Transverse colon (tissue), 4 donors: ENCODE measurements at regions not wholly inside any gene's neighbourhood (a gene's known extent, or its start where the extent isn't known, plus 50 kb on each side); places are given as distances from the start of the nearest gene placed in this dataset.

ENCODE experiments used
- DNase-seq: peaks from one replicate; pipeline ENCODE4 v3.0.0-alpha.2; 2019
- H3K27ac ChIP-seq, 4 donors: fragments of 200-600 bp; sonication (generic); 2 replicates each; pipeline ENCODE4 v1.5.1; 2016 to 2018; ENCODE audit warnings: inconsistent platforms in 4 of 4
- H3K27me3 ChIP-seq: fragments of 200-600 bp; sonication (generic); 2 replicates; pipeline ENCODE4 v1.5.1; 2017; ENCODE audit warnings: inconsistent platforms
- H3K36me3 ChIP-seq, 4 donors: fragments of 200-600 bp; sonication (generic); 2 replicates each; pipeline ENCODE4 v1.5.1; 2017 to 2019; ENCODE audit warnings: inconsistent platforms in 4 of 4
- H3K4me1 ChIP-seq, 4 donors: fragments of 200-600 bp; sonication (generic); 2 replicates each; pipeline ENCODE4 v1.5.1; 2017 to 2020; ENCODE audit warnings: inconsistent platforms in 4 of 4
- H3K4me3 ChIP-seq, 4 donors: fragments of 200-600 bp; sonication (generic); 1 replicate in 1 of 4; 2 replicates in 3 of 4; pipeline versions ENCODE4 v1.5.1 to v1.6.1; 2017 to 2019; ENCODE audit warnings: inconsistent platforms in 4 of 4
- H3K9me3 ChIP-seq, 2 donors: fragments of 200-600 bp; sonication (generic); 2 replicates each; pipeline ENCODE4 v1.5.1; 2017 to 2019; ENCODE audit warnings: inconsistent platforms in 2 of 2
- CTCF ChIP-seq, 5 experiments: fragments of 200-600 bp in 3 of 5; fragments of 450-650 bp in 2 of 5; sonication (generic) in 3 of 5; IDR thresholded peaks; 1 replicate in 2 of 5; 2 replicates in 3 of 5; pipeline ENCODE4 v1.5.1; 2016 to 2017; ENCODE audit warnings: antibody characterized with exemption in 5 of 5, inconsistent platforms in 3 of 5, mild to moderate bottlenecking in 2 of 5, moderate library complexity in 1 of 5
- EP300 ChIP-seq: sonication (generic); formaldehyde crosslinking; IDR thresholded peaks from one replicate; pipeline ENCODE4 v1.6.1; 2017; ENCODE audit warnings: antibody characterized with exemption, low read depth
- POLR2A ChIP-seq: fragments of 450-650 bp; IDR thresholded peaks from one replicate; pipeline ENCODE4 v1.6.1; 2016; ENCODE audit warnings: antibody characterized with exemption, mild to moderate bottlenecking, moderate library complexity
- POLR2AphosphoS5 ChIP-seq, 3 donors: sonication (generic); formaldehyde crosslinking; IDR thresholded peaks; one replicate each; pipeline ENCODE4 v1.6.1; 2016; ENCODE audit warnings: antibody characterized with exemption in 3 of 3
- WGBS, 2 donors: methylation state at CpG; one replicate each; pipeline ENCODE4 v1.1.5; 2018; ENCODE audit warnings: low coverage in 1 of 2; 5-methylcytosine and 5-hydroxymethylcytosine counted together
- in situ Hi-C, 4 donors: fragments of 200-750 bp; cut with MboI; loops; one replicate each; pipeline versions ENCODE4 v1.15.0 to v1.15.1; 2017; ENCODE audit warnings: low sequenced_read_pairs in 3 of 4, low pct_ligation_motif_present in 1 of 4, low pct_unique_long_range_greater_than_20kb in 1 of 4
- intact Hi-C: fragments of 100-400 bp; cut with DNase I; formaldehyde crosslinking; loops from one replicate; pipeline ENCODE4 v1.15.1; 2023; ENCODE audit warnings: low total_unique reads

- H3K27ac ChIP-seq, result no peak overlapping the region
- no peaks in the 10 kb centered on the region for H3K4me1 ChIP-seq
- intact Hi-C loops, result no loop called here
- in situ Hi-C loops, result no loop called here
- H3K9me3 ChIP-seq, result no peaks in the 10 kb centered on the region
- H3K27me3 ChIP-seq, result no peaks in the 10 kb centered on the region
- no peak for DNase-seq
- H3K36me3 ChIP-seq, result no peaks in the 10 kb centered on the region
- TF ChIP-seq POLR2A (no peak), EP300 (no peak), POLR2AphosphoS5 (IDR thresholded peaks at IDR 0.05) (no peak), CTCF (IDR thresholded peaks at IDR 0.05) (no peak)
- no peak overlapping the region for H3K4me3 ChIP-seq
- WGBS, 2 donors, result 64 to 66% methylated on average over 9 of the region's 9 CpGs
These were observed 631.9 kb downstream of the SLCO4C1 start for GRCh38 chr5:101664071-101664791.

DNA sequence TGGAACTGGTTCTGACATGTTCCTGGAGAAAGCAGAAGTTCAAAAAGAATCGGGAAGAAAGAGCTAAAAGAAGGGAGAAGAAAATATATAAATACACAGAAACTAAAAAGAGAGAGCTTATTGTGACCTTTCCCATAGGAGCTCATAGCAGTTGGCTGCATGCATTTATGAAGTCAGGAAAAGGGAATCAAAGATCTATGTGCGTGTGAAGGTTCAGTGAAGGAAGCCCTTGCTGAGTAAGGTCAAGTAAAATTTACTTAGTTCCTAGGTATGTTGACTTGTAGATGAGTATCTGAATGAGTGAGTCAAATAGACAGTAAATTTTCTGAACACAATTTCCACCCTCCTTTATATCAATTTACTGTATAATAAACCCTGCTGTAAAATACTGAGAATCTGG, 632.5 kb downstream of the SLCO4C1 start:
- intact Hi-C loops (no loop called here), in situ Hi-C loops (no loop called here)
- Histone ChIP-seq H3K4me3 (no peak overlapping the region), H3K4me1 (no peaks in the 10 kb centered on the region), H3K36me3 (no peaks in the 10 kb centered on the region), H3K27me3 (no peaks in the 10 kb centered on the region), H3K9me3 (no peaks in the 10 kb centered on the region), H3K27ac (no peak overlapping the region)
- TF ChIP-seq EP300 (no peak), POLR2A (no peak), POLR2AphosphoS5 (IDR thresholded peaks at IDR 0.05) (no peak), CTCF (IDR thresholded peaks at IDR 0.05) (no peak)
- 40 to 53% methylated on average over 2 of the region's 2 CpGs for WGBS, 2 donors
- no peak for DNase-seq

DNA sequence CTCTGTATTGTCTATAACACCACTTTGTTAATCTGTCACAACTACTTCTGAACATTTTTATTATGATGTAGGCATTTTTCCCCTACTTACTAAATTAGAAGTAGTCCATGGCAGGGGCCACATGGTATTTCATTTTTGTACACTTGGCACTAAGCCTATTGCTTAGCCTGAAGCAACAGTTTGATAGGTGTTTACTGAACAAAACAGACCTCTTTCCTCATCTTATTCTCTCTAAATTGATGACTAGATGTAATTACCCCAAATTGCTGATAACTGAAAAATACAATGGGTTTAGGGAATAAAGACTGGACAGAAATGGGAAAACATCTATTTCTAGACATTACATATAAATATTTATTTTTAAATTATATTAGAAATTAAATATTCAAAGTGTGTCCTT, 633.8 kb downstream of the SLCO4C1 start:
- Histone ChIP-seq H3K27me3 (no peaks in the 10 kb centered on the region), H3K27ac (no peak overlapping the region), H3K4me3 (no peak overlapping the region), H3K4me1 (no peaks in the 10 kb centered on the region), H3K9me3 (no peaks in the 10 kb centered on the region), H3K36me3 (no peaks in the 10 kb centered on the region)
- DNase-seq, result no peak
- no peak for TF ChIP-seq POLR2AphosphoS5 (IDR thresholded peaks at IDR 0.05)
- TF ChIP-seq CTCF (IDR thresholded peaks at IDR 0.05), result no peak
- TF ChIP-seq EP300, result no peak
- intact Hi-C loops (no loop called here), in situ Hi-C loops (no loop called here)

- Histone ChIP-seq H3K4me1 (no peaks in the 10 kb centered on the region), H3K9me3 (no peaks in the 10 kb centered on the region), H3K36me3 (no peaks in the 10 kb centered on the region), H3K4me3 (no peak overlapping the region), H3K27me3 (no peaks in the 10 kb centered on the region), H3K27ac (no peak overlapping the region)
- in situ Hi-C loops (no loop called here), intact Hi-C loops (no loop called here)
- 78 to 80% methylated on average over 5 to 7 of the region's 7 CpGs for WGBS, 2 donors
- TF ChIP-seq EP300 (no peak), POLR2A (no peak), POLR2AphosphoS5 (IDR thresholded peaks at IDR 0.05) (no peak), CTCF (IDR thresholded peaks at IDR 0.05) (no peak)
- no peak for DNase-seq
These were observed 637.7 kb downstream of the SLCO4C1 start for GRCh38 chr5:101658433-101658832.
